ENCODE measurements at regions not wholly inside any gene's neighbourhood (a gene's known extent, or its start where the extent isn't known, plus 50 kb on each side); places are given as distances from the start of the nearest gene placed in this dataset.
A peak's percentile ranks its signal among the peaks of the same experiment; 100 is the strongest.

DNA sequence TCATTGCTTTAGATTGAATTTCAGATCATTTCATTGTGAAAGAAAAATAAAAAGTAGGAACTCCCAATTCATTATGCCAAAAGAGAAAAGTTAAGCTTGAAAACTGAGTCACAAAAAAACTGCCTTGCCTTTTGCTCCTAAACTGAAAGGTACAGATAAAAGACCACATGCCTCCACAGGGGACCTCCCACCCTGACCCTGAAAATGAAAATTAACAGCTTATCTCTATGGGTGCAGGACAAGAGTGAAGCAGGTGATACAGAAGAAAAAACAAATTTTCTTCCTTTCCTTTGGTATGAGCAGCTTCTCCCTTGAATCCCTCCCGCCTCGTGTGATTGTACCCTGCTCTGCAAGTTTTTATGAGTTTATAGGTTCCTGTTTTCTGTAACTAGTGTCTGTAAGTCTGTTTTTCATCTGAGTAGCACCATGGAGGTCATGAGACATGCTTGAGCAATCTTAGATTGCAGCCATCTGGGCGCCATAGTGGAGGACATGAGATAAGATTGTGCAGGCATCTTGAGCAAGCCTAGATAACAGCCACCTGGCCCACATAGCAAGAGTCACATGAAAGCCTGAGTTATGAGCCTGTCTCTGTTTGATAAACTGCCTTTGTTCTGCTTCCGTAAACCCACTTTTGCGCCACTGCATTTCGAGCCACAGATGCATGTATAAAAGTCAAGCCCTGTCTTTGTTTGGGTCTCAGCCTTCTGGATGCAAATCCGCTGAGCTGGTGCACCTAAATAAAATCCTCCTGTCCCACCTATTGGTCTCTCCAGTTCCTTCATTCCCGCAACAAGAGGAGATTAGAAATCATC is 56.2 kb upstream of the DYNC1I2 start:
- FAIRE-seq (no peak), DNase-seq (ENCODE audit: low read depth in 1 of 2, low spot score in 1 of 2) (peak in 1 of 2 experiments; percentile 40), ATAC-seq (no peak)
- TF ChIP-seq CHD4 (IDR thresholded peaks at IDR 0.05; ENCODE audit: borderline replicate concordance): no peak
- no peak for TF ChIP-seq CBX2 (IDR thresholded peaks at IDR 0.05; ENCODE audit: borderline replicate concordance, low read depth)
- TF ChIP-seq NR3C1 (IDR thresholded peaks at IDR 0.05): no peak
- no peak for TF ChIP-seq MAFK (IDR thresholded peaks at IDR 0.05; ENCODE audit: partially characterized antibody)
- TF ChIP-seq, protein P1, sequence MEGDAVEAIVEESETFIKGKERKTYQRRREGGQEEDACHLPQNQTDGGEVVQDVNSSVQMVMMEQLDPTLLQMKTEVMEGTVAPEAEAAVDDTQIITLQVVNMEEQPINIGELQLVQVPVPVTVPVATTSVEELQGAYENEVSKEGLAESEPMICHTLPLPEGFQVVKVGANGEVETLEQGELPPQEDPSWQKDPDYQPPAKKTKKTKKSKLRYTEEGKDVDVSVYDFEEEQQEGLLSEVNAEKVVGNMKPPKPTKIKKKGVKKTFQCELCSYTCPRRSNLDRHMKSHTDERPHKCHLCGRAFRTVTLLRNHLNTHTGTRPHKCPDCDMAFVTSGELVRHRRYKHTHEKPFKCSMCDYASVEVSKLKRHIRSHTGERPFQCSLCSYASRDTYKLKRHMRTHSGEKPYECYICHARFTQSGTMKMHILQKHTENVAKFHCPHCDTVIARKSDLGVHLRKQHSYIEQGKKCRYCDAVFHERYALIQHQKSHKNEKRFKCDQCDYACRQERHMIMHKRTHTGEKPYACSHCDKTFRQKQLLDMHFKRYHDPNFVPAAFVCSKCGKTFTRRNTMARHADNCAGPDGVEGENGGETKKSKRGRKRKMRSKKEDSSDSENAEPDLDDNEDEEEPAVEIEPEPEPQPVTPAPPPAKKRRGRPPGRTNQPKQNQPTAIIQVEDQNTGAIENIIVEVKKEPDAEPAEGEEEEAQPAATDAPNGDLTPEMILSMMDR (IDR thresholded peaks at IDR 0.05): no peak
- no peak for TF ChIP-seq FOSB (CRISPR knock-in tag; IDR thresholded peaks at IDR 0.05)
- TF ChIP-seq, protein P2, sequence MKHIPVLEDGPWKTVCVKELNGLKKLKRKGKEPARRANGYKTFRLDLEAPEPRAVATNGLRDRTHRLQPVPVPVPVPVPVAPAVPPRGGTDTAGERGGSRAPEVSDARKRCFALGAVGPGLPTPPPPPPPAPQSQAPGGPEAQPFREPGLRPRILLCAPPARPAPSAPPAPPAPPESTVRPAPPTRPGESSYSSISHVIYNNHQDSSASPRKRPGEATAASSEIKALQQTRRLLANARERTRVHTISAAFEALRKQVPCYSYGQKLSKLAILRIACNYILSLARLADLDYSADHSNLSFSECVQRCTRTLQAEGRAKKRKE (CRISPR knock-in tag; IDR thresholded peaks at IDR 0.05; ENCODE audit: low read depth): no peak
- TF ChIP-seq, protein P3, sequence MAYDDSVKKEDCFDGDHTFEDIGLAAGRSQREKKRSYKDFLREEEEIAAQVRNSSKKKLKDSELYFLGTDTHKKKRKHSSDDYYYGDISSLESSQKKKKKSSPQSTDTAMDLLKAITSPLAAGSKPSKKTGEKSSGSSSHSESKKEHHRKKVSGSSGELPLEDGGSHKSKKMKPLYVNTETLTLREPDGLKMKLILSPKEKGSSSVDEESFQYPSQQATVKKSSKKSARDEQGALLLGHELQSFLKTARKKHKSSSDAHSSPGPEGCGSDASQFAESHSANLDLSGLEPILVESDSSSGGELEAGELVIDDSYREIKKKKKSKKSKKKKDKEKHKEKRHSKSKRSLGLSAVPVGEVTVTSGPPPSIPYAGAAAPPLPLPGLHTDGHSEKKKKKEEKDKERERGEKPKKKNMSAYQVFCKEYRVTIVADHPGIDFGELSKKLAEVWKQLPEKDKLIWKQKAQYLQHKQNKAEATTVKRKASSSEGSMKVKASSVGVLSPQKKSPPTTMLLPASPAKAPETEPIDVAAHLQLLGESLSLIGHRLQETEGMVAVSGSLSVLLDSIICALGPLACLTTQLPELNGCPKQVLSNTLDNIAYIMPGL (CRISPR knock-in tag; IDR thresholded peaks at IDR 0.05; ENCODE audit: borderline replicate concordance): no peak
- no peak for TF ChIP-seq ZNF302 (CRISPR knock-in tag; IDR thresholded peaks at IDR 0.05)
- TF ChIP-seq ZSCAN20 (CRISPR knock-in tag; IDR thresholded peaks at IDR 0.05): no peak
- TF ChIP-seq HOXA7 (CRISPR knock-in tag; IDR thresholded peaks at IDR 0.05): no peak
- no peak for TF ChIP-seq NPAS2 (CRISPR knock-in tag; IDR thresholded peaks at IDR 0.05; ENCODE audit: borderline replicate concordance)
- no peak for TF ChIP-seq HOXB5 (CRISPR knock-in tag; IDR thresholded peaks at IDR 0.05)
- no peak for TF ChIP-seq SREBF2 (IDR thresholded peaks at IDR 0.05)
- no peak for TF ChIP-seq RAD21 (conservative IDR thresholded peaks at IDR 0.05 in 1 of 2, IDR thresholded peaks at IDR 0.05 in 1 of 2)
- no peak for TF ChIP-seq EHF (CRISPR knock-in tag; IDR thresholded peaks at IDR 0.05)
- TF ChIP-seq MYC (IDR thresholded peaks at IDR 0.05; ENCODE audit: borderline replicate concordance, low read length): no peak
- no peak for TF ChIP-seq HOXB13 (CRISPR knock-in tag; IDR thresholded peaks at IDR 0.05; ENCODE audit: low read depth)
- TF ChIP-seq GATA3 (IDR thresholded peaks at IDR 0.05; ENCODE audit: borderline replicate concordance): no peak
- TF ChIP-seq ZFP36 (IDR thresholded peaks at IDR 0.05; ENCODE audit: borderline replicate concordance, partially characterized antibody): no peak
- 35% methylated on average over 8 of the region's 8 CpGs for WGBS (ENCODE audit: missing lambda C conversion rate)
- Histone ChIP-seq H3K9me3 (peaks cover 53% of the 10 kb centered on the region), H3K4me3 (no peak overlapping the region), H3K4me2 (no peak overlapping the region), H3K27ac (no peak overlapping the region), H3K4me1 (no peaks in the 10 kb centered on the region)
- POLR2A ChIA-PET: no interaction called here
- CTCF ChIA-PET: interaction anchor here (0.6 kb wide), 1 partner anchor 433 kb away, joined by 3 read pairs; no protein-coding TSS in a partner anchor
